ENCODE measurements at regions not wholly inside any gene's neighbourhood (a gene's known extent, or its start where the extent isn't known, plus 50 kb on each side); places are given as distances from the start of the nearest gene placed in this dataset.

- peaks cover 5% of the 10 kb centered on the region for H3K4me1 ChIP-seq (replicated peaks)
- no peak for DNase-seq (ENCODE audit: low read depth in 1 of 2, low spot score in 2 of 2)
- no peaks in the 10 kb centered on the region for H3K9me3 ChIP-seq (replicated peaks)
- no peak overlapping the region for H3K27ac ChIP-seq
- H3K36me3 ChIP-seq = no peaks in the 10 kb centered on the region
- H3K27me3 ChIP-seq (replicated peaks) = no peaks in the 10 kb centered on the region
- no peak overlapping the region for H3K4me3 ChIP-seq
These were observed 82.8 kb downstream of the BLID start for GRCh38 chr11:122033193-122033592.

- H3K27me3 ChIP-seq (replicated peaks) = no peaks in the 10 kb centered on the region
- H3K4me3 ChIP-seq = no peak overlapping the region
- no peaks in the 10 kb centered on the region for H3K9me3 ChIP-seq (replicated peaks)
- no peak overlapping the region for H3K27ac ChIP-seq
- no peaks in the 10 kb centered on the region for H3K4me1 ChIP-seq (replicated peaks)
- no peak for DNase-seq (ENCODE audit: low read depth in 1 of 2, low spot score in 2 of 2)
- no peaks in the 10 kb centered on the region for H3K36me3 ChIP-seq
These were observed 83.7 kb downstream of the BLID start for GRCh38 chr11:122032317-122032716.

- Histone ChIP-seq H3K4me1 (replicated peaks) (no peaks in the 10 kb centered on the region), H3K36me3 (no peaks in the 10 kb centered on the region), H3K27me3 (replicated peaks) (no peaks in the 10 kb centered on the region), H3K9me3 (replicated peaks) (no peaks in the 10 kb centered on the region), H3K27ac (no peak overlapping the region), H3K4me3 (no peak overlapping the region)
- DNase-seq (ENCODE audit: low read depth in 1 of 2, low spot score in 2 of 2) = no peak
These were observed 84.2 kb downstream of the BLID start for GRCh38 chr11:122031813-122032212.

- Histone ChIP-seq H3K4me3 (no peak overlapping the region), H3K9me3 (replicated peaks) (no peaks in the 10 kb centered on the region), H3K27me3 (replicated peaks) (no peaks in the 10 kb centered on the region), H3K27ac (no peak overlapping the region), H3K36me3 (no peaks in the 10 kb centered on the region), H3K4me1 (replicated peaks) (no peaks in the 10 kb centered on the region)
- no peak for DNase-seq (ENCODE audit: low read depth in 1 of 2, low spot score in 2 of 2)
These were observed 85.7 kb downstream of the BLID start for GRCh38 chr11:122030286-122030685.

GRCh38 chr11:122028545-122028944 lies 87.5 kb downstream of the BLID start:
- no peak overlapping the region for H3K4me3 ChIP-seq
- H3K27ac ChIP-seq = no peak overlapping the region
- DNase-seq (ENCODE audit: low read depth in 1 of 2, low spot score in 2 of 2) = no peak
- H3K36me3 ChIP-seq = no peaks in the 10 kb centered on the region
- no peaks in the 10 kb centered on the region for H3K4me1 ChIP-seq (replicated peaks)
- H3K9me3 ChIP-seq (replicated peaks) = no peaks in the 10 kb centered on the region
- H3K27me3 ChIP-seq (replicated peaks) = no peaks in the 10 kb centered on the region

- Histone ChIP-seq H3K9me3 (replicated peaks) (no peaks in the 10 kb centered on the region), H3K4me3 (no peak overlapping the region), H3K27ac (no peak overlapping the region), H3K27me3 (replicated peaks) (no peaks in the 10 kb centered on the region), H3K36me3 (no peaks in the 10 kb centered on the region), H3K4me1 (replicated peaks) (no peaks in the 10 kb centered on the region)
- no peak for DNase-seq (ENCODE audit: low read depth in 1 of 2, low spot score in 2 of 2)
These were observed 88.0 kb downstream of the BLID start for GRCh38 chr11:122028036-122028435.

GRCh38 chr11:122025757-122026156 lies 90.3 kb downstream of the BLID start:
- Histone ChIP-seq H3K27ac (no peak overlapping the region), H3K27me3 (replicated peaks) (no peaks in the 10 kb centered on the region)

GRCh38 chr11:122024278-122024677 lies 91.7 kb downstream of the BLID start:
- H3K27me3 ChIP-seq (replicated peaks) = no peaks in the 10 kb centered on the region
- H3K4me1 ChIP-seq (replicated peaks) = no peaks in the 10 kb centered on the region
- DNase-seq (ENCODE audit: low read depth in 1 of 2, low spot score in 2 of 2) = no peak
- no peak overlapping the region for H3K27ac ChIP-seq
- H3K9me3 ChIP-seq (replicated peaks) = no peaks in the 10 kb centered on the region
- no peaks in the 10 kb centered on the region for H3K36me3 ChIP-seq
- H3K4me3 ChIP-seq = no peak overlapping the region

More at GRCh38 chr11:122025757-122026156, 90.3 kb downstream of the BLID start:
- no peak for DNase-seq (ENCODE audit: low read depth in 1 of 2, low spot score in 2 of 2)
- H3K36me3 ChIP-seq = no peaks in the 10 kb centered on the region
- no peaks in the 10 kb centered on the region for H3K4me1 ChIP-seq (replicated peaks)
- no peaks in the 10 kb centered on the region for H3K9me3 ChIP-seq (replicated peaks)
- H3K4me3 ChIP-seq = no peak overlapping the region

- Histone ChIP-seq H3K36me3 (no peaks in the 10 kb centered on the region), H3K4me1 (replicated peaks) (no peaks in the 10 kb centered on the region), H3K4me3 (no peak overlapping the region), H3K9me3 (replicated peaks) (no peaks in the 10 kb centered on the region), H3K27ac (no peak overlapping the region), H3K27me3 (replicated peaks) (no peaks in the 10 kb centered on the region)
- DNase-seq (ENCODE audit: low read depth in 1 of 2, low spot score in 2 of 2) = no peak
These were observed 92.3 kb downstream of the BLID start for GRCh38 chr11:122023614-122024250.

GRCh38 chr11:122022646-122023045 lies 93.4 kb downstream of the BLID start:
- H3K4me1 ChIP-seq (replicated peaks) = no peaks in the 10 kb centered on the region
- no peak for DNase-seq (ENCODE audit: low read depth in 1 of 2, low spot score in 2 of 2)
- no peak overlapping the region for H3K27ac ChIP-seq
- H3K4me3 ChIP-seq = no peak overlapping the region
- no peaks in the 10 kb centered on the region for H3K36me3 ChIP-seq
- no peaks in the 10 kb centered on the region for H3K27me3 ChIP-seq (replicated peaks)
- no peaks in the 10 kb centered on the region for H3K9me3 ChIP-seq (replicated peaks)

- no peak overlapping the region for H3K27ac ChIP-seq
- no peaks in the 10 kb centered on the region for H3K27me3 ChIP-seq (replicated peaks)
- H3K36me3 ChIP-seq = no peaks in the 10 kb centered on the region
- H3K4me3 ChIP-seq = no peak overlapping the region
- no peak for DNase-seq (ENCODE audit: low read depth in 1 of 2, low spot score in 2 of 2)
- no peaks in the 10 kb centered on the region for H3K9me3 ChIP-seq (replicated peaks)
- H3K4me1 ChIP-seq (replicated peaks) = no peaks in the 10 kb centered on the region
These were observed 95.1 kb downstream of the BLID start for GRCh38 chr11:122020902-122021301.

GRCh38 chr11:122019908-122020694 lies 95.9 kb downstream of the BLID start:
- Histone ChIP-seq H3K27ac (no peak overlapping the region), H3K4me3 (no peak overlapping the region), H3K27me3 (replicated peaks) (no peaks in the 10 kb centered on the region), H3K4me1 (replicated peaks) (no peaks in the 10 kb centered on the region), H3K36me3 (no peaks in the 10 kb centered on the region), H3K9me3 (replicated peaks) (no peaks in the 10 kb centered on the region)
- no peak for DNase-seq (ENCODE audit: low read depth in 1 of 2, low spot score in 2 of 2)

- DNase-seq (ENCODE audit: low read depth in 1 of 2, low spot score in 2 of 2) = no peak
- no peak overlapping the region for H3K27ac ChIP-seq
These were observed 108.4 kb downstream of the BLID start for GRCh38 chr11:122007601-122008071.

GRCh38 chr11:122004446-122004845 lies 111.6 kb downstream of the BLID start:
- Histone ChIP-seq H3K27me3 (replicated peaks) (no peaks in the 10 kb centered on the region), H3K4me1 (replicated peaks) (no peaks in the 10 kb centered on the region), H3K36me3 (no peaks in the 10 kb centered on the region), H3K9me3 (replicated peaks) (no peaks in the 10 kb centered on the region), H3K4me3 (no peak overlapping the region), H3K27ac (no peak overlapping the region)
- DNase-seq (ENCODE audit: low read depth in 1 of 2, low spot score in 2 of 2) = no peak

More at GRCh38 chr11:122007601-122008071, 108.4 kb downstream of the BLID start:
- Histone ChIP-seq H3K4me1 (replicated peaks) (no peaks in the 10 kb centered on the region), H3K36me3 (no peaks in the 10 kb centered on the region), H3K4me3 (no peak overlapping the region), H3K9me3 (replicated peaks) (no peaks in the 10 kb centered on the region), H3K27me3 (replicated peaks) (no peaks in the 10 kb centered on the region)

Data from SJSA1 (cell line).